ENCODE measurements at regions not wholly inside any gene's neighbourhood (a gene's known extent, or its start where the extent isn't known, plus 50 kb on each side); places are given as distances from the start of the nearest gene placed in this dataset.

- intact Hi-C loops (cut with micrococcal nuclease) (no loop called here), dilution Hi-C loops (cut with MboI; ENCODE audit: extremely low pct_ligation_motif_present, low sequenced_read_pairs) (no loop called here)
- no peaks in the 10 kb centered on the region for H4K20me1 ChIP-seq (replicated peaks; ENCODE audit: control insufficient read depth, extremely low read depth, insufficient read depth, low read length)
- H3K27ac ChIP-seq (ENCODE audit: insufficient read depth, low read depth, low read length) = no peak overlapping the region
- H3K4me2 ChIP-seq (ENCODE audit: insufficient read depth, low read length) = no peak overlapping the region
- H3K9me3 ChIP-seq (replicated peaks; ENCODE audit: control insufficient read depth, insufficient read depth, low read length) = no peaks in the 10 kb centered on the region
- ChIA-PET POLR2A (no interaction called here), CTCF (interaction anchor here (1.1 kb wide), 1 partner anchor 13 kb away, joined by 4 read pairs; no protein-coding TSS in a partner anchor)
- no peaks in the 10 kb centered on the region for H3K9me1 ChIP-seq (replicated peaks; ENCODE audit: control insufficient read depth, extremely low read depth, insufficient read depth, low read length)
- H3K79me2 ChIP-seq (ENCODE audit: control insufficient read depth, insufficient read depth, low read length) = no peaks in the 10 kb centered on the region
- DNase-seq (ENCODE audit: low read depth, low spot score) (no peak), FAIRE-seq (no peak)
- no peak for TF ChIP-seq MYC (IDR thresholded peaks at IDR 0.05; ENCODE audit: low read depth, low read length)
- TF ChIP-seq POLR2A (IDR thresholded peaks at IDR 0.05; ENCODE audit: low read depth, low read length) = no peak
- TF ChIP-seq EZH2 (IDR thresholded peaks at IDR 0.05; ENCODE audit: borderline replicate concordance, low read depth, low read length, severe bottlenecking) = no peak
- TF ChIP-seq JUN (IDR thresholded peaks at IDR 0.05; ENCODE audit: borderline replicate concordance, insufficient read depth, insufficient read length, low read depth) = no peak
- no peak for TF ChIP-seq GATA2 (IDR thresholded peaks at IDR 0.05; ENCODE audit: insufficient read depth, insufficient read length, low read depth, low read length)
- no peak for TF ChIP-seq MAX (IDR thresholded peaks at IDR 0.05; ENCODE audit: insufficient read depth, insufficient read length)
- H3K27me3 ChIP-seq (ENCODE audit: control insufficient read depth in 2 of 2, insufficient read depth in 2 of 2, low read length in 2 of 2) = no peaks in the 10 kb centered on the region
- no peaks in the 10 kb centered on the region for H3K36me3 ChIP-seq (ENCODE audit: control insufficient read depth in 2 of 2, extremely low read depth in 1 of 2, insufficient read depth in 2 of 2, low read length in 2 of 2)
- no peak overlapping the region for H2AFZ ChIP-seq (ENCODE audit: low read depth, low read length)
- H3K4me3 ChIP-seq (replicated peaks in 1 of 3; ENCODE audit: insufficient read depth in 1 of 3, low read depth in 1 of 3, low read length in 3 of 3) = no peak overlapping the region
- BruUV-seq (replicated peaks) = no TSS peak
- H3K4me1 ChIP-seq (ENCODE audit: control insufficient read depth, extremely low read depth, insufficient read depth, low read length) = no peaks in the 10 kb centered on the region
- no peak overlapping the region for H3K9ac ChIP-seq (replicated peaks; ENCODE audit: extremely low read depth, insufficient read depth, low read length)
These were observed 322.6 kb downstream of the RBM43 start for GRCh38 chr2:150939087-150939486.

GRCh38 chr2:150938527-150938926 lies 323.1 kb downstream of the RBM43 start:
- Histone ChIP-seq H3K4me2 (ENCODE audit: insufficient read depth, low read length) (no peak overlapping the region), H3K4me3 (replicated peaks in 1 of 3; ENCODE audit: insufficient read depth in 1 of 3, low read depth in 1 of 3, low read length in 3 of 3) (no peak overlapping the region), H3K9me3 (replicated peaks; ENCODE audit: control insufficient read depth, insufficient read depth, low read length) (no peaks in the 10 kb centered on the region), H2AFZ (ENCODE audit: low read depth, low read length) (no peak overlapping the region), H3K9ac (replicated peaks; ENCODE audit: extremely low read depth, insufficient read depth, low read length) (no peak overlapping the region), H3K36me3 (ENCODE audit: control insufficient read depth in 2 of 2, extremely low read depth in 1 of 2, insufficient read depth in 2 of 2, low read length in 2 of 2) (no peaks in the 10 kb centered on the region), H4K20me1 (replicated peaks; ENCODE audit: control insufficient read depth, extremely low read depth, insufficient read depth, low read length) (no peaks in the 10 kb centered on the region), H3K27ac (ENCODE audit: insufficient read depth, low read depth, low read length) (no peak overlapping the region), H3K27me3 (ENCODE audit: control insufficient read depth in 2 of 2, insufficient read depth in 2 of 2, low read length in 2 of 2) (no peaks in the 10 kb centered on the region), H3K9me1 (replicated peaks; ENCODE audit: control insufficient read depth, extremely low read depth, insufficient read depth, low read length) (no peaks in the 10 kb centered on the region), H3K79me2 (ENCODE audit: control insufficient read depth, insufficient read depth, low read length) (no peaks in the 10 kb centered on the region), H3K4me1 (ENCODE audit: control insufficient read depth, extremely low read depth, insufficient read depth, low read length) (no peaks in the 10 kb centered on the region)
- DNase-seq (ENCODE audit: low read depth, low spot score) = no peak
- intact Hi-C loops (cut with micrococcal nuclease) = no loop called here
- ChIA-PET CTCF (interaction anchor here (1.1 kb wide), 1 partner anchor 13 kb away, joined by 4 read pairs; no protein-coding TSS in a partner anchor), POLR2A (no interaction called here)
- no TSS peak for BruUV-seq (replicated peaks)
- dilution Hi-C loops (cut with MboI; ENCODE audit: extremely low pct_ligation_motif_present, low sequenced_read_pairs) = no loop called here
- no peak for FAIRE-seq
- TF ChIP-seq POLR2A (IDR thresholded peaks at IDR 0.05; ENCODE audit: low read depth, low read length) (no peak), EZH2 (IDR thresholded peaks at IDR 0.05; ENCODE audit: borderline replicate concordance, low read depth, low read length, severe bottlenecking) (no peak), MYC (IDR thresholded peaks at IDR 0.05; ENCODE audit: low read depth, low read length) (no peak), MAX (IDR thresholded peaks at IDR 0.05; ENCODE audit: insufficient read depth, insufficient read length) (no peak), POLR2AphosphoS5 (IDR thresholded peaks at IDR 0.05; ENCODE audit: insufficient read depth, low read depth, low read length) (no peak), CTCF (IDR thresholded peaks at IDR 0.05; ENCODE audit: extremely low read depth in 1 of 2, insufficient read depth in 1 of 2, low read depth in 1 of 2, low read length in 2 of 2) (no peak), JUN (IDR thresholded peaks at IDR 0.05; ENCODE audit: borderline replicate concordance, insufficient read depth, insufficient read length, low read depth) (no peak), FOS (IDR thresholded peaks at IDR 0.05; ENCODE audit: borderline replicate concordance, insufficient read depth, low read length) (no peak), GATA2 (IDR thresholded peaks at IDR 0.05; ENCODE audit: insufficient read depth, insufficient read length, low read depth, low read length) (no peak)

Measured in endothelial cell of umbilical vein (primary cell).